ENCODE measurements at regions not wholly inside any gene's neighbourhood (a gene's known extent, or its start where the extent isn't known, plus 50 kb on each side); places are given as distances from the start of the nearest gene placed in this dataset.

DNA sequence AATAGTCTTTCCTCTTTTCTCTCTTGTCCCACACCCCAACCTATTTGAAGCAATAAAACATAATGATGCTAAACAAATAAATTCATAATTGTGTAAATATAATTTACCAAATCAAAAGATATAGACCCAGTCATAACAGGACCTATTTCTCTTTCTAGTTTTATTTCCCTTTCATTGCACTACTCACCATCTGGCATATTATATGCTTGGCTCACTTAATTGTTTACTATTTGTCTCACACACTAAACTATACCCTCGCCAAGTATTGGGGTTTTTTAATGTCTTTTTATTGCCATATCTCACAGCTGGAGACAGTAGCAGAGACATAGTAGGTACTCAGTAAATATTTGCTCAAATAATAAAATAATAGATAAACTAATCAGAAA lies 597.5 kb upstream of the PCDH15 start:
- Histone ChIP-seq H3F3A (ENCODE audit: insufficient read depth, low read length, poor library complexity, severe bottlenecking) (no peaks in the 10 kb centered on the region), H3K36me3 (ENCODE audit: insufficient read depth, low read length) (no peaks in the 10 kb centered on the region), H3K79me2 (replicated peaks; ENCODE audit: insufficient read depth, low read length) (no peaks in the 10 kb centered on the region), H3K27ac (ENCODE audit: low read length) (no peak overlapping the region), H3K9me2 (ENCODE audit: insufficient read depth, low read length) (no peaks in the 10 kb centered on the region), H3K4me2 (ENCODE audit: low read length) (no peak overlapping the region), H3K27me3 (ENCODE audit: insufficient read depth, low read depth, low read length) (no peaks in the 10 kb centered on the region), H4K20me1 (ENCODE audit: insufficient read depth) (no peaks in the 10 kb centered on the region), H3K4me3 (ENCODE audit: low read length) (no peak overlapping the region), H2AFZ (ENCODE audit: low read depth, low read length) (no peak overlapping the region), H3K9me3 (ENCODE audit: low read length) (no peaks in the 10 kb centered on the region), H3K9ac (ENCODE audit: low read length) (no peak overlapping the region)
- no peak for TF ChIP-seq MXI1 (conservative IDR thresholded peaks at IDR 0.05; ENCODE audit: poor library complexity, severe bottlenecking)
- TF ChIP-seq EZH2 (IDR thresholded peaks at IDR 0.05; ENCODE audit: borderline replicate concordance, insufficient read depth, low read length, poor library complexity, severe bottlenecking), result no peak
- no peak for TF ChIP-seq EP300 (conservative IDR thresholded peaks at IDR 0.05; ENCODE audit: poor library complexity, severe bottlenecking)
- TF ChIP-seq TAF1 (IDR thresholded peaks at IDR 0.05; ENCODE audit: low read depth), result no peak
- TF ChIP-seq SMC3 (conservative IDR thresholded peaks at IDR 0.05; ENCODE audit: poor library complexity), result no peak
- TF ChIP-seq, protein P1, sequence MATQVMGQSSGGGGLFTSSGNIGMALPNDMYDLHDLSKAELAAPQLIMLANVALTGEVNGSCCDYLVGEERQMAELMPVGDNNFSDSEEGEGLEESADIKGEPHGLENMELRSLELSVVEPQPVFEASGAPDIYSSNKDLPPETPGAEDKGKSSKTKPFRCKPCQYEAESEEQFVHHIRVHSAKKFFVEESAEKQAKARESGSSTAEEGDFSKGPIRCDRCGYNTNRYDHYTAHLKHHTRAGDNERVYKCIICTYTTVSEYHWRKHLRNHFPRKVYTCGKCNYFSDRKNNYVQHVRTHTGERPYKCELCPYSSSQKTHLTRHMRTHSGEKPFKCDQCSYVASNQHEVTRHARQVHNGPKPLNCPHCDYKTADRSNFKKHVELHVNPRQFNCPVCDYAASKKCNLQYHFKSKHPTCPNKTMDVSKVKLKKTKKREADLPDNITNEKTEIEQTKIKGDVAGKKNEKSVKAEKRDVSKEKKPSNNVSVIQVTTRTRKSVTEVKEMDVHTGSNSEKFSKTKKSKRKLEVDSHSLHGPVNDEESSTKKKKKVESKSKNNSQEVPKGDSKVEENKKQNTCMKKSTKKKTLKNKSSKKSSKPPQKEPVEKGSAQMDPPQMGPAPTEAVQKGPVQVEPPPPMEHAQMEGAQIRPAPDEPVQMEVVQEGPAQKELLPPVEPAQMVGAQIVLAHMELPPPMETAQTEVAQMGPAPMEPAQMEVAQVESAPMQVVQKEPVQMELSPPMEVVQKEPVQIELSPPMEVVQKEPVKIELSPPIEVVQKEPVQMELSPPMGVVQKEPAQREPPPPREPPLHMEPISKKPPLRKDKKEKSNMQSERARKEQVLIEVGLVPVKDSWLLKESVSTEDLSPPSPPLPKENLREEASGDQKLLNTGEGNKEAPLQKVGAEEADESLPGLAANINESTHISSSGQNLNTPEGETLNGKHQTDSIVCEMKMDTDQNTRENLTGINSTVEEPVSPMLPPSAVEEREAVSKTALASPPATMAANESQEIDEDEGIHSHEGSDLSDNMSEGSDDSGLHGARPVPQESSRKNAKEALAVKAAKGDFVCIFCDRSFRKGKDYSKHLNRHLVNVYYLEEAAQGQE (IDR thresholded peaks at IDR 0.05; ENCODE audit: borderline replicate concordance), result no peak
- no peak for TF ChIP-seq POLR2AphosphoS5 (IDR thresholded peaks at IDR 0.05)

DNA sequence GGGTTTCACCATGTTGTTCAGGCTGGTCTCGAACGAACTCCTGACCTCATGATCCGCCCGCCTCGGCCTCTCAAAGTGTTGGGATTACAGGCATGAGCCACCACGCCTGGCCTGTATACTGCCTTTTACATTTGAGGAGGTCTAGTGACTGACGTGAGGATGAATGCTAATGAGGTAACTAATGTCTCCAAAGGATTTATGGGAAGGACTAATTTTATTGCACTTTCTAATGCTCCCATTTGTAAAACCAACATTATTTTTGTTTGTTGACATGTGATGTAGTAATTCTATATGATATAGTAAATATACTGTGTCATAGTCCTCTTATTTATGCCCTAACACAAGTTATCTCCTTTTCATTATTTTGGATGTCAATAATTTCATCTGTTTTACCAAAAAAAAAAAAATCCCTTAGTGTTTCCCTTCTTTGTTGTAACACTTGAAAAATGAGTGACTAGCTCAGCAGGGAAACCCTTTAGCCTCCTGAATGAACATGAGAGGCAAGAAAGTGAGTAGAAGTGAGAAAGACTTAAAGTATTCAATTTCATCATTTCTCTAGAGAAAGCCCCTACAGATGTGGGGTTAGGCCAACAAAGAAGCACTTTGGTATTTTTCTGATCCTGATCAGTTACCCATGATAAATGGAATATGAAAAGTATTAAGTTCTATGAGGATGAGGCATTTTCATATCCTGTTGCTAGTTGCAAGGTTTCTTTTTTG lies 596.9 kb upstream of the PCDH15 start:
- no peaks in the 10 kb centered on the region for H3K79me2 ChIP-seq (replicated peaks; ENCODE audit: insufficient read depth, low read length)
- no peak overlapping the region for H2AFZ ChIP-seq (ENCODE audit: low read depth, low read length)
- H3K27ac ChIP-seq (ENCODE audit: low read length), result no peak overlapping the region
- no peak for TF ChIP-seq TAF1 (IDR thresholded peaks at IDR 0.05; ENCODE audit: low read depth)
- no peak for TF ChIP-seq POLR2AphosphoS5 (IDR thresholded peaks at IDR 0.05)
- TF ChIP-seq, protein P2, sequence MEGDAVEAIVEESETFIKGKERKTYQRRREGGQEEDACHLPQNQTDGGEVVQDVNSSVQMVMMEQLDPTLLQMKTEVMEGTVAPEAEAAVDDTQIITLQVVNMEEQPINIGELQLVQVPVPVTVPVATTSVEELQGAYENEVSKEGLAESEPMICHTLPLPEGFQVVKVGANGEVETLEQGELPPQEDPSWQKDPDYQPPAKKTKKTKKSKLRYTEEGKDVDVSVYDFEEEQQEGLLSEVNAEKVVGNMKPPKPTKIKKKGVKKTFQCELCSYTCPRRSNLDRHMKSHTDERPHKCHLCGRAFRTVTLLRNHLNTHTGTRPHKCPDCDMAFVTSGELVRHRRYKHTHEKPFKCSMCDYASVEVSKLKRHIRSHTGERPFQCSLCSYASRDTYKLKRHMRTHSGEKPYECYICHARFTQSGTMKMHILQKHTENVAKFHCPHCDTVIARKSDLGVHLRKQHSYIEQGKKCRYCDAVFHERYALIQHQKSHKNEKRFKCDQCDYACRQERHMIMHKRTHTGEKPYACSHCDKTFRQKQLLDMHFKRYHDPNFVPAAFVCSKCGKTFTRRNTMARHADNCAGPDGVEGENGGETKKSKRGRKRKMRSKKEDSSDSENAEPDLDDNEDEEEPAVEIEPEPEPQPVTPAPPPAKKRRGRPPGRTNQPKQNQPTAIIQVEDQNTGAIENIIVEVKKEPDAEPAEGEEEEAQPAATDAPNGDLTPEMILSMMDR (IDR thresholded peaks at IDR 0.05; ENCODE audit: poor library complexity, severe bottlenecking), result no peak
- no peak for TF ChIP-seq EZH2 (IDR thresholded peaks at IDR 0.05; ENCODE audit: borderline replicate concordance, insufficient read depth, low read length, poor library complexity, severe bottlenecking)
- TF ChIP-seq SMC3 (conservative IDR thresholded peaks at IDR 0.05; ENCODE audit: poor library complexity), result no peak
- TF ChIP-seq, protein P1 (IDR thresholded peaks at IDR 0.05; ENCODE audit: borderline replicate concordance), result no peak
- TF ChIP-seq RAD21 (conservative IDR thresholded peaks at IDR 0.05), result no peak
- no peak for TF ChIP-seq MXI1 (conservative IDR thresholded peaks at IDR 0.05; ENCODE audit: poor library complexity, severe bottlenecking)
- no peak for TF ChIP-seq EP300 (conservative IDR thresholded peaks at IDR 0.05; ENCODE audit: poor library complexity, severe bottlenecking)
- no peak overlapping the region for H3K9ac ChIP-seq (ENCODE audit: low read length)
- H3K36me3 ChIP-seq (ENCODE audit: insufficient read depth, low read length), result no peaks in the 10 kb centered on the region
- no peaks in the 10 kb centered on the region for H3K9me2 ChIP-seq (ENCODE audit: insufficient read depth, low read length)
- H3K4me2 ChIP-seq (ENCODE audit: low read length), result no peak overlapping the region
- H3K4me3 ChIP-seq (ENCODE audit: low read length), result no peak overlapping the region
- H3K27me3 ChIP-seq (ENCODE audit: insufficient read depth, low read depth, low read length), result no peaks in the 10 kb centered on the region
- H4K20me1 ChIP-seq (ENCODE audit: insufficient read depth), result no peaks in the 10 kb centered on the region
- H3F3A ChIP-seq (ENCODE audit: insufficient read depth, low read length, poor library complexity, severe bottlenecking), result no peaks in the 10 kb centered on the region
- no peaks in the 10 kb centered on the region for H3K9me3 ChIP-seq (ENCODE audit: low read length)

All from neural cell (in vitro differentiated cells).